ENCODE measurements at regions not wholly inside any gene's neighbourhood (a gene's known extent, or its start where the extent isn't known, plus 50 kb on each side); places are given as distances from the start of the nearest gene placed in this dataset.

GRCh38 chr3:59444676-59445075 is 394.9 kb upstream of the CFAP20DC start:
- WGBS, result 70% methylated on average over 2 of the region's 2 CpGs
- Histone ChIP-seq H3K36me3 (ENCODE audit: control insufficient read depth in 4 of 4, insufficient read depth in 3 of 4, low read depth in 1 of 4, low read length in 3 of 4) (no peaks in the 10 kb centered on the region), H3K27me3 (ENCODE audit: control insufficient read depth in 4 of 4, insufficient read depth in 4 of 4, low read length in 3 of 4) (peaks cover 0 to 7% (median 0%) of the 10 kb centered on the region in 4 donors), H3K27ac (ENCODE audit: low read depth in 1 of 2, low read length in 2 of 2) (no peak overlapping the region), H3K4me3 (ENCODE audit: low read depth in 1 of 3, low read length in 3 of 3) (no peak overlapping the region), H3K9me3 (ENCODE audit: control insufficient read depth in 4 of 4, low read length in 3 of 4) (no peaks in the 10 kb centered on the region), H3K9ac (ENCODE audit: low read depth in 1 of 2, low read length in 2 of 2) (no peak overlapping the region), H3K4me1 (ENCODE audit: control insufficient read depth in 4 of 4, insufficient read depth in 4 of 4, low read length in 3 of 4) (no peaks in the 10 kb centered on the region)
- TF ChIP-seq YY1 (IDR thresholded peaks at IDR 0.05) (no peak), RXRA (IDR thresholded peaks at IDR 0.05) (no peak), NR2F2 (IDR thresholded peaks at IDR 0.05) (no peak), FOXA2 (IDR thresholded peaks at IDR 0.05) (no peak), HNF4G (IDR thresholded peaks at IDR 0.05) (no peak), SP1 (IDR thresholded peaks at IDR 0.05) (no peak), FOXA1 (IDR thresholded peaks at IDR 0.05) (no peak)
- no peak for DNase-seq (ENCODE audit: low spot score)

GRCh38 chr3:59444294-59444671 is 394.5 kb upstream of the CFAP20DC start:
- no peak for TF ChIP-seq CTCF (IDR thresholded peaks at IDR 0.05; ENCODE audit: low read depth, low read length, missing input control)
- TF ChIP-seq TAF1 (conservative IDR thresholded peaks at IDR 0.05), result no peak
- no peak for TF ChIP-seq ATF3 (IDR thresholded peaks at IDR 0.05)
- no peak for TF ChIP-seq HNF4A (conservative IDR thresholded peaks at IDR 0.05)
- TF ChIP-seq EGR1 (IDR thresholded peaks at IDR 0.05; ENCODE audit: low read depth in 2 of 2), result no peak
- no peak for TF ChIP-seq GABPA (IDR thresholded peaks at IDR 0.05 in 1 of 2, conservative IDR thresholded peaks at IDR 0.05 in 1 of 2)
- no peak for DNase-seq (ENCODE audit: low spot score)
- Histone ChIP-seq H3K4me3 (ENCODE audit: low read depth in 1 of 3, low read length in 3 of 3) (no peak overlapping the region), H3K4me1 (ENCODE audit: control insufficient read depth in 4 of 4, insufficient read depth in 4 of 4, low read length in 3 of 4) (no peaks in the 10 kb centered on the region), H3K9ac (ENCODE audit: low read depth in 1 of 2, low read length in 2 of 2) (no peak overlapping the region), H3K36me3 (ENCODE audit: control insufficient read depth in 4 of 4, insufficient read depth in 3 of 4, low read depth in 1 of 4, low read length in 3 of 4) (no peaks in the 10 kb centered on the region), H3K27ac (ENCODE audit: low read depth in 1 of 2, low read length in 2 of 2) (no peak overlapping the region), H3K9me3 (ENCODE audit: control insufficient read depth in 4 of 4, low read length in 3 of 4) (no peaks in the 10 kb centered on the region), H3K27me3 (ENCODE audit: control insufficient read depth in 4 of 4, insufficient read depth in 4 of 4, low read length in 3 of 4) (peaks cover 0 to 7% (median 0%) of the 10 kb centered on the region in 4 donors)
- 56% methylated on average over 1 of the region's 1 CpG for WGBS

- peaks cover 0 to 7% (median 0%) of the 10 kb centered on the region in 4 donors for H3K27me3 ChIP-seq (ENCODE audit: control insufficient read depth in 4 of 4, insufficient read depth in 4 of 4, low read length in 3 of 4)
- DNase-seq (ENCODE audit: low spot score), result no peak
- H3K36me3 ChIP-seq (ENCODE audit: control insufficient read depth in 4 of 4, insufficient read depth in 3 of 4, low read depth in 1 of 4, low read length in 3 of 4), result no peaks in the 10 kb centered on the region
- no peak overlapping the region for H3K4me3 ChIP-seq (ENCODE audit: low read depth in 1 of 3, low read length in 3 of 3)
- H3K9me3 ChIP-seq (ENCODE audit: control insufficient read depth in 4 of 4, low read length in 3 of 4), result no peaks in the 10 kb centered on the region
- 76% methylated on average over 6 of the region's 6 CpGs for WGBS
- H3K9ac ChIP-seq (ENCODE audit: low read depth in 1 of 2, low read length in 2 of 2), result no peak overlapping the region
- TF ChIP-seq EGR1 (IDR thresholded peaks at IDR 0.05; ENCODE audit: low read depth in 2 of 2) (no peak), RAD21 (IDR thresholded peaks at IDR 0.05) (no peak), REST (IDR thresholded peaks at IDR 0.05) (no peak), CTCF (IDR thresholded peaks at IDR 0.05; ENCODE audit: low read depth, low read length, missing input control) (no peak), ZBTB33 (IDR thresholded peaks at IDR 0.05) (no peak), SP1 (IDR thresholded peaks at IDR 0.05) (no peak), FOXA2 (IDR thresholded peaks at IDR 0.05) (no peak)
- no peaks in the 10 kb centered on the region for H3K4me1 ChIP-seq (ENCODE audit: control insufficient read depth in 4 of 4, insufficient read depth in 4 of 4, low read length in 3 of 4)
- no peak overlapping the region for H3K27ac ChIP-seq (ENCODE audit: low read depth in 1 of 2, low read length in 2 of 2)
Observed at GRCh38 chr3:59443618-59444293, 393.9 kb upstream of the CFAP20DC start.
